GM21717 (cell line): ENCODE measurements at regions not wholly inside any gene's neighbourhood (a gene's known extent, or its start where the extent isn't known, plus 50 kb on each side); places are given as distances from the start of the nearest gene placed in this dataset.

Experiments
- ATAC-seq: cut with Tn5 transposase; IDR thresholded peaks from one replicate; pipeline ENCODE4 v1.9.1; 2021; ENCODE audit warnings: mild to moderate bottlenecking, moderate library complexity; ENCODE audit not compliant: unreplicated experiment

DNA sequence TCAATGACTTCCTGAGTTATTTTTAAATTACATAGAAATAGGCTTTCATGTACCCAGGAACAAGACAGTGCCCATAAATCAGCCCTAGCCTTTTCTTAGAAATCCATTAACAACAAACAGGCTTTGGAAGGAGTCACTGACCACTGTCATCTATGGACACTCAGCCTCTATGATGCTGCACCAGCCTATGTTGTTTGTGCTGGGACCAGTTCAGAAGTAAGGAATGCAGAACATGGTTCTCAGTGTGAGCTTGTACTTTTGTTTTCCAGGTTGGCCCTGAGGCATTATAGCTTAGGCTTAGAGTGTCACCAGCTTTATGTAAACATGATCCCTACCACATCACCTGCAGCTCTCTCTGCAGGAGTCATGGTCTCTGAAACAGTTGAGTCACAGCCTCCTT, 335.7 kb upstream of the CDH7 start:
- ATAC-seq: no peak

DNA sequence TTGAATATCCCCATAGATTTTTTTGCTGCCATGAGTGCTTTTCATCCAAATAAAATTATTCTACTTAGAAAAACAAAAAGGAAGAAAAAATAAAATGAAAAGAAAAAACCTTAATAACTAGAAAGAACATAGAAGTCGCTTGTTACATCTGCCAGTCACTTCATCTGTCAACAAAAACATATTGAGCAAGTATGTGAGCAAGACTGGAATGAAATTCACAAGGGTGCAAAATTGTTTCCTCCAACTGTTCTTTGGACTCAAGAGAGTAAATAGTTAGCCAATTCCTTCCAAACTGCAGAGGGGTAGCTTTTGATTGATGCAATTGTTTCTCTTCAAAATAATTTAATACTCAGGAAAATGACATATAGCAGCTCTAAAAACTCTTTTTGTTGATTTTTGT, 336.3 kb upstream of the CDH7 start:
- no peak for ATAC-seq

GRCh38 chr18:65411061-65411460, 339.8 kb upstream of the CDH7 start:
- no peak for ATAC-seq

DNA sequence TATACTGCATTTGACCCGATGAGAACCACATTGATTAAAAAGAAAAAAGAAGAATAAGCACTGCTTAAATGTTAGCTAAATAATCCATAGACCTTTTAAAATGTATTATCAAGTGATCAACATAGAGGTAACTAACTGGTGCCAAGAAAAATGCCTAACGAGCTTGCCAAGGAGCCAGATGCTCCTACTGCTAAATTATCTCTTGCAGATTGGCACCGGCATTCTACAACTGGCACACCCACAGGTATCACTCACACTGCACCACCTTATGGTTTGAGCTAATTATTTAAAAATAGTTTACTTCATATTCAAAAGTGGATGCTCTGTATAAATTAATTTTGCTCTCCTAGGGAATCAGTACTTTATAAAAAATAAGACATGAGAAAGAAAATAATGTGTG, 341.6 kb upstream of the CDH7 start:
- no peak for ATAC-seq

DNA sequence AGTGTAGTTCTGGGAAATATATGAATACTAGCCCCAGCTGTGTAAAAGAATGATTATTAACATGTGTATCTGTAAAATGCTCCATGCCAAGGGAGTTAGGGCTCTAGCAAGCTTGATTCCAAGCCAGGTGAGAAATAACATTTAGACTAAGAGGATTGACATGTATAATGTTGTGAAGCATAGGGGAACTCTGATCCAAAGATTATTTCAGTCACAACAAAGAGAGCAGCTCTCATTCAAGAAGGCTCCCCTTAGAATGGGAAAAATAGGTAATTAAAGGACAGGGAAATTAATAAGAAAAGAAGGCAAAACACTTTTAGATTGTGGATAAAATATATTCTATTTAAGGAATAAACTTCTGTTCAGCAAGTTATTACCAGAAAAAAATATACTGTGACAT, 347.3 kb upstream of the CDH7 start:
- ATAC-seq: no peak

DNA sequence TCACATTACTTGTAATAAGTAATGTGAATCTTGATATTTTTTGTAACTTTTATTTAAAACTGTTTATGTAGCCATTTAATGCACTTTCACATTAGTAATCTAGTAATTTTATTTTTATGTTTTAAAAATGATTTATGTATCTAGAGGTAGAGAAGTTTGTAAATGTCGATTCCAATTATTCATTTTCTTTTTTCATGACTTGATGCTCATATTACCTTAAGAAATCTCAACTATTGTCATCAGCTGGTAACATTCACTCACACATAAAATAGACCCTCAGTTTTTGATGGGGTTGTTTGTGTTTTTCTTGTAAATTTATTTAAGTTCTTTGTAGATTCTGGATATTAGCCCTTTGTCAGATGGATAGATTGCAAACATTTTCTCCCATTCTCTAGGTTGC, 351.7 kb upstream of the CDH7 start:
- no peak for ATAC-seq

GRCh38 chr18:65398347-65399075, 352.3 kb upstream of the CDH7 start:
- no peak for ATAC-seq

DNA sequence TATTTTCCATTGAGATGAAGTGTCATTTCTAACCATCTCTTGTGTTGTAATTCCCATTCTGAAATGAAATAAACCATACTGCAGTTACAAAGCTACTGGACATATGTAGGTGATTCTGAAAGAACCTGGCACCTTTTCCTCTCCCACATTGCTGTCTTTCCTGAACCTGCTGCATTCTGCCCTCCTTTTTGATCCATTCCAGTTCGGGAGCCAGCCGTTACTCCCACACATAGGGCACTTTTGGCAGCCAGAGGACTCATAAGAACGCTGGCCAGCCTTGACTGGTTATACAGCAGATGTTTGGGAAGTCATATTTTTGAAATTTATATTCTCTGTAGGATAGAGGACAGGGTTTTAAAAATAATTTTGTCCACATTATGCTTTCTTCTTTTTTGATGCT, 369.8 kb upstream of the CDH7 start:
- ATAC-seq: no peak

- no peak for ATAC-seq
Measured at GRCh38 chr18:65380571-65380970, 370.2 kb upstream of the CDH7 start.

- no peak for ATAC-seq
Measured at GRCh38 chr18:65372904-65373303, 377.9 kb upstream of the CDH7 start.

DNA sequence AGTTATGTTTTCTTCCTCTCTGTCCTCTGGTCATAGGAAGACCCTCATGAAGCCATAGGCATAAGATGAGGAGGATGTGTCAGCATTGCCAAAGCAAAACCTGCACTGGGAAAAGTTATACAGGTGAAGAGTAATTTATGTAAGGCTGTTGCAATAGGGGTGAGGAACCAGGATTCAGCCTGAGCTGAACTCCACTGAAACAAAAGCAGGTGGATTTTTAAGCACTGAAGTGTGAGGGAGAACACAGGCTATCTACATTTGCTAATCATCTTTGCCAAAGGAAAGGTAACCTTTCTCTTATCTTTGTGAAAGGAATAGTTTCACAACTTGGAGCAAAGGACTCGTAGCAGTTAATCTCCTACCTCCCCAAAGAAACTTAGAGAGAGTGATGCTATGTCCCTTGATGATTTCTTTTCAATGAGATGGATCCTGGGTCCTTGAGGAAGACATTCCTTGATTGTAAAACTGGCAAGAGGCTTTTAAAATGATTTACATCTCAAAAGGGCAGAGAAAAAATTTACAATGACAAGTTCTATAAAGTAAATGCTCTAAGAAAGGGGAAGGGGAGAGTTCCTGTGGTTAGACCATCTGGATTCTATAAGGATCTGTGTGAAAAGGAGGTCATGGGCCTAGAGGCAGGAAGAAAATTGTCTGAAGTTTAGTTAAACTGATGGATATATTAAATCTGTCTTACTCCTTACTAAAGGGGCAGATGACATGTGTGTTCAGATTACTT, 385.4 kb upstream of the CDH7 start:
- ATAC-seq: no peak

GRCh38 chr18:65363911-65364632, 386.7 kb upstream of the CDH7 start:
- ATAC-seq: no peak

DNA sequence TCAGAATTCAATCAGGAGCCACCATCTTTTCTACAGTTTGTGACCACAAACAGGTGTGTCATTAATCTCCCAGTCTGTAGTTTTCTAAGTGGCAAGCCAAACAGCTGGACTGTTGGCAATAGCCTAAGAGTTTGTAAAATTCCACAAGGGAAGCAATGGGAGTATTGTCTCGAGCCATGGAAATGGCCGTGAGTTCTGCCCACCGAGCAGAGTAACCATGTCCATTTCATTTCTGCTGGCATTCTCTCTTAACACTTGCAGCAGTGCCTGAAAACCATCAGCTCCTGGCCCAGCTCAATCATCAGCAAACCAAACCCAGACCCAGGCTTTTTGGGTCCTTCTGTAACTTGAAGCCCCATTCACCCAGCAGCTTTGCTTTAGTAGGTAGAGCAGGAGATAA, 387.8 kb upstream of the CDH7 start:
- no peak for ATAC-seq

DNA sequence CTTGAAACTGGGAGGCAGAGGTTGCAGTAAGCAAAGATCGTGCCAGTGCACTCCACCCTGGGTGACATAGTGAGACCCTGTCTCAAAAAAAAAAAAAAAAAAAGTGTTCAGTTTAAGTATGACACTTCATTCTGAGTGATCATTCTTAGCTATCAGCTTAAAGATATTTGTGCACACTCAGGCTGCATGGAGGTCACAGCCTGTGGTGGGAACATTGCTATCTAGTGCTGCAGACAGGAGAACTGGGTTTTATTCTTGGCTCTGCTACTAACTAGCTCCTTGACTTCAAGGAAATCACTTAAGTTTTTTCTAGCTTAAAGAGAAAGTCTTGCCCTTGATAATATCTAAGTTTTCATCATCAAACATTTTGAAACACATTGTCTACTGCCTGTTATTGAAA, 391.3 kb upstream of the CDH7 start:
- ATAC-seq: no peak

DNA sequence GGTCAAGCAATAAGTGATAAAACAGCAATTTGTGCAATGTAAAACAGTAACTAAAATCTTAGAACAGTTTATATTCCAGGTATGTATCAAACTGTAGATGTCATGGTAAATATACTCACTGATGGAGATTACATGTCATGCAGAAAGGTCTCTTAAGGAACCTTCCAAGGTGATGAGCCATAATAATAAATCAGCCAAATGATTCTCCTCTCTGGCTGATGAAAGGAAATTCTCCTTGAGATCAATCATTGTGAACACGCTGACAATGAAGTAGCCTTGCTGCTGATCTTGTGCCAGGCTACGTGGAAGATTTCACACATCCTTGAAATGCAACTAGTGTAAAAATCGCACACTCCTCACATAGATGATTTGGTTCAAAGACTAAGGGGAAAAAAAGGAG, 392.5 kb upstream of the CDH7 start:
- ATAC-seq: no peak

- ATAC-seq: no peak
Measured at GRCh38 chr18:65352186-65352585, 398.6 kb upstream of the CDH7 start.

DNA sequence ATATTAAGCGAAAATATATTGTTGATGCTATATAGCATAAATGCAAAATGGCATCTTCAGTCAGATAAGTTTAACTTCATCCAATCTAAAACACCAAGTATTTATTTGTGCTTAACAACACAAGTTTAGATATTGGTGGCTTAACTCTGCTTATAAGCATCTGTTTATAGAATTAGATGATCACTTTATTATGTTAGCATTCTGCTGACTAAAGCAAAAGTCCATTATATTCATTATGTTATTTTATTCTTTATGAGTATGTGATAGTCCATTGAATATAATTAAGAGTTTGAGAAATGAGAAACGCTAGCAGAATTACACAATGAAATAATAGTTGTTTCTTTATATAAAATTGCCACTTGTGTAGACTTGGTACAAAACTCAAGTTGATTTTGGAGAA, 401.2 kb upstream of the CDH7 start:
- ATAC-seq: no peak

- no peak for ATAC-seq
Measured at GRCh38 chr18:65347446-65347845, 403.4 kb upstream of the CDH7 start.

DNA sequence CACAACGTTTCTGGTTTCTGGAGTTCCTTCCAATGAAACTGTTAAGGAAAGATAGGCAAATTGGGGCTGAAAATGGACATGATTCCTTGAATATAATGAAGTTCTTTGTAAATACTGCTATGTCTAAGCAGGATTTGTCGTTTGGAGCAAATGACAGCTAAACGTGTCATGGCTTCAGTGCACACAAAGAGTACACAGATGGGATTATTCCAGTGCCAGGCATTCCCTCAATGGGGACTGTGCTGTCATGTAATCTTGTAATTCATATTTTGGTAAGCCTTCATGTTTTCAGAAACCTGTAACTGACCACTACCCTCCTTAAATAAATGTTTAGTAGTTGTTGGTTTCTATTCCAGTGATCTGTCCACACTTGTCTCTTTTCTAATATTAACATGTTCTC, 404.7 kb upstream of the CDH7 start:
- ATAC-seq: no peak

GRCh38 chr18:65343571-65343970, 407.2 kb upstream of the CDH7 start:
- no peak for ATAC-seq

- ATAC-seq: no peak
Measured at GRCh38 chr18:65336411-65336810, 414.4 kb upstream of the CDH7 start.

GRCh38 chr18:65329010-65329409, 421.8 kb upstream of the CDH7 start:
- no peak for ATAC-seq
